Activated naive CD4-positive, alpha-beta T cell treated with anti-CD3 and anti-CD28 coated beads, Interleukin-2, amount 50 U/mL, for 72 hours (primary cell): ENCODE measurements at regions not wholly inside any gene's neighbourhood (a gene's known extent, or its start where the extent isn't known, plus 50 kb on each side); places are given as distances from the start of the nearest gene placed in this dataset.

Experiments used
- ATAC-seq, 2 donors: fragments of 150-1000 bp; cut with Tn5 transposase; 2 replicates each; pipeline ENCODE4 v1.10.0; 2021; ENCODE audit warnings: mild to moderate bottlenecking in 2 of 2, moderate library complexity in 2 of 2
- DNase-seq, 2 donors: peaks; one replicate each; pipeline ENCODE4 v3.0.0; 2021 to 2022; ENCODE audit warnings: low spot score in 2 of 2
- H3K27ac Mint-ChIP-seq, 2 donors: one replicate each; pipeline ENCODE4 v1.8.0; 2022; ENCODE audit warnings: mild to moderate bottlenecking in 2 of 2, mixed read lengths in 2 of 2
- H3K36me3 Mint-ChIP-seq, 2 donors: one replicate each; pipeline ENCODE4 v1.8.0; 2022; ENCODE audit warnings: mixed read lengths in 2 of 2
- H3K9me3 Mint-ChIP-seq, 2 donors: one replicate each; pipeline ENCODE4 v1.8.0; 2022; ENCODE audit warnings: mixed read lengths in 2 of 2

- no peaks in the 10 kb centered on the region for H3K36me3 Mint-ChIP-seq
- H3K9me3 Mint-ChIP-seq = no peaks in the 10 kb centered on the region
- DNase-seq (no peak), ATAC-seq (no peak)
- no peak overlapping the region for H3K27ac Mint-ChIP-seq
Measured at GRCh38 chr2:104408266-104408665, 445.6 kb upstream of the POU3F3 start.

DNA sequence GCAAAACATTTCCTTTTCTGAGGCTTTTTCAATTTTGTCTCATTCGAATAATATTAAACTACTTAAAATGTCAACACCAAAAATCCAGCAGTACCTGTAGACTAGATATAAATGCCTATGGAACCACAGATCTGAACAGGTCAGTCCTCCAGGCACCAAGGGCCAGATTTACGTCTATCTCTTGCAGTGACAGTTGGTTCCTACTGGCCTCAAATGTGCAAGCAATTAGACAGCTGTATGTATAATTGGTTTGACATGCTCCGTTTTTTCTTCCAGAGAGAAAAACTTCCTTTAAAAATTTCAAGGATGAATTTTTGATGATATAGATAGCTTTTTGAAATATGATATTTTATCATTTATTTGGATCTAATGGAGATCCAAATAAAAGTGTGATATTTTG is 443.8 kb upstream of the POU3F3 start:
- H3K36me3 Mint-ChIP-seq = no peaks in the 10 kb centered on the region
- DNase-seq (no peak), ATAC-seq (no peak)
- H3K27ac Mint-ChIP-seq = no peak overlapping the region
- H3K9me3 Mint-ChIP-seq = no peaks in the 10 kb centered on the region

- Mint-ChIP-seq H3K36me3 (no peaks in the 10 kb centered on the region), H3K27ac (no peak overlapping the region), H3K9me3 (no peaks in the 10 kb centered on the region)
- no peak for ATAC-seq
- DNase-seq = peak in 1 of 2 donors; percentile 48
Measured at GRCh38 chr2:104412384-104412783, 441.5 kb upstream of the POU3F3 start.

GRCh38 chr2:104413890-104414289 is 440.0 kb upstream of the POU3F3 start:
- Mint-ChIP-seq H3K9me3 (no peaks in the 10 kb centered on the region), H3K36me3 (no peaks in the 10 kb centered on the region), H3K27ac (no peak overlapping the region)
- DNase-seq = no peak
- no peak for ATAC-seq

DNA sequence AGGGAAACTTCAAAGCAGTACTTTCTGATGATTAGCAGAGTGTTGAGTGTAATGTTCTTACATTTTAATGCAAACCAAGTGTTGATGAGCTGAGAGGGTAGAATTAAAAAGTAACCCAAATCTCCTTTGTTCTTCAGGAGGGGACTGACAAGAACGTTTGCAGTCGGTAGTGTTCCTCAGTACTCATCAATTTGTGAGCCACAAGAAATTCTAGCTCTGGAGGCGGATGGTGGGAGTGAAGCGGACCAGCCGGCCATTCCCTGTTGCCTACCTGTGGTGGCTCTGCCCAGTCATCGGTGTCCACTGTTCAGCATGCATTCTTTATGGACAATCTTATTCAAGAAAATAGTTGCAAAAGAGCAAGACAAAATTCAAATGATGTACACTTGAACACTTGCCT is 438.6 kb upstream of the POU3F3 start:
- ATAC-seq = no peak
- Mint-ChIP-seq H3K9me3 (no peaks in the 10 kb centered on the region), H3K36me3 (no peaks in the 10 kb centered on the region), H3K27ac (no peak overlapping the region)
- no peak for DNase-seq

GRCh38 chr2:104416339-104417000 is 437.4 kb upstream of the POU3F3 start:
- Mint-ChIP-seq H3K9me3 (no peaks in the 10 kb centered on the region), H3K36me3 (no peaks in the 10 kb centered on the region), H3K27ac (no peak overlapping the region)
- DNase-seq (no peak), ATAC-seq (no peak)

DNA sequence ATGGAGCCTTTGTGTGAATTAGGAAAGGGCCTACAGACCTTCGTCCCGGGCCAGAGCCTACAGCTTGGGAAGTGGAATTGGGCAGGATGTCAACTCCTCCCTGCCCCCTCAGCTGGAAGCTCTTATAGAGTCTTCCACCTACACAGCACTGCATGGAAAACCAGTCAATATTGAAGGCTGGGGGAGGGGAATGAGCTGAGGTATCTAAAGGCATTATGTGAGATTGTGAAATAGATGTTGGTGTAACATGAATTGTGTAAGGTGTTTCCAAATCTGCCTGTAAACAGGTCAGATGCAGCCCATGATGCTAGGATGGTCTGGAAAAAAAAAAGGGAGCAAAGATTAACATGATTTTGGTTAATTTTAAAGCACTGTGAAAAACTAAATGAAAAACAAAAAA is 433.5 kb upstream of the POU3F3 start:
- Mint-ChIP-seq H3K27ac (no peak overlapping the region), H3K36me3 (no peaks in the 10 kb centered on the region), H3K9me3 (no peaks in the 10 kb centered on the region)
- DNase-seq (no peak), ATAC-seq (no peak)

DNA sequence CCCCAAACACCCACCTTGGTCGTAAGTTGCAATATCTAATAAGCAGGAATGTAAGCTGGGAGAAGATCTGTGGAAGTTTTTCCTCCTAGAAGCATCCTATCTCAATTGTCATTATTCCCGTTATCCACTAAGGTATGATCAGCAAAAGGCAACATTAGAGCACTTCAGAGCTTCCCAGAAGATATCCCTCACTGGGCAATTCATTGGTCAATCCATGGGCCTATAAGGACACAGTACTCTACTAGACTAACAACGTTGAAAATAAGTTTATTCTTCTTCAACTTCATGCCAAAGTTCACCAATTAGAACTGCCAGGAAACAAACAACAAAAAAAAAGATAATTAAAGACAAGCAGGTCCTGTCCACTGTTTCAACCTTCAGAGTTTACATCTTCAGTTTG is 433.0 kb upstream of the POU3F3 start:
- Mint-ChIP-seq H3K27ac (no peak overlapping the region), H3K36me3 (no peaks in the 10 kb centered on the region), H3K9me3 (no peaks in the 10 kb centered on the region)
- ATAC-seq (no peak), DNase-seq (no peak)

- Mint-ChIP-seq H3K27ac (no peak overlapping the region), H3K9me3 (no peaks in the 10 kb centered on the region), H3K36me3 (no peaks in the 10 kb centered on the region)
Measured at GRCh38 chr2:104425850-104426595, 427.9 kb upstream of the POU3F3 start.

GRCh38 chr2:104428155-104428554 is 425.8 kb upstream of the POU3F3 start:
- DNase-seq = no peak
- H3K9me3 Mint-ChIP-seq = no peaks in the 10 kb centered on the region

More at GRCh38 chr2:104425850-104426595, 427.9 kb upstream of the POU3F3 start:
- no peak for ATAC-seq
- no peak for DNase-seq

GRCh38 chr2:104429639-104430358 is 424.1 kb upstream of the POU3F3 start:
- ATAC-seq (no peak), DNase-seq (no peak)
- no peak overlapping the region for H3K27ac Mint-ChIP-seq

More at GRCh38 chr2:104428155-104428554, 425.8 kb upstream of the POU3F3 start:
- Mint-ChIP-seq H3K27ac (no peak overlapping the region), H3K36me3 (no peaks in the 10 kb centered on the region)
- ATAC-seq = no peak

GRCh38 chr2:104430359-104430740 is 423.6 kb upstream of the POU3F3 start:
- Mint-ChIP-seq H3K27ac (no peak overlapping the region), H3K9me3 (no peaks in the 10 kb centered on the region), H3K36me3 (peaks cover 0 to 5% of the 10 kb centered on the region in 2 donors)
- ATAC-seq (no peak), DNase-seq (no peak)

More at GRCh38 chr2:104429639-104430358, 424.1 kb upstream of the POU3F3 start:
- Mint-ChIP-seq H3K36me3 (peaks cover 0 to 4% of the 10 kb centered on the region in 2 donors), H3K9me3 (no peaks in the 10 kb centered on the region)

DNA sequence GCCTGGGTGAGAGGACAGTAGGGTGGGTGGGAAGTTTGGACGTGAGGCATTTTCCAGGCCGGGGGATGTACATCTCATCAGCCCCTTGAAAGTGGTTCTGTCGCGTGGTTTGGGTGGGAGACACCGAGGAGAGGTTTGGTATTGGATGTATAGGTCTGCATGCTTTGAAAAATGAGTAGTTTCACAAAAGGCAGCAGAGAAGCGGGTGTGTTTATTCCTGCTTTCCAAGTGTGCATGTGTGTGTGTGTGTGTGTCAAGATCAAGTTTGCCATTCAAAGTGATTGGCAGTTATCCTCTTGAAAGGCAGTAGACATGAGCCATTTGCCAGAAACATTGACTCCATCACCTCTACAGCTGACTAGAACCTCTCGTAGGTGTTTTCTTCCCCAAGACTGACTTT is 423.1 kb upstream of the POU3F3 start:
- Mint-ChIP-seq H3K9me3 (no peaks in the 10 kb centered on the region), H3K36me3 (peaks cover 0 to 5% of the 10 kb centered on the region in 2 donors), H3K27ac (no peak overlapping the region)
- no peak for ATAC-seq
- no peak for DNase-seq

DNA sequence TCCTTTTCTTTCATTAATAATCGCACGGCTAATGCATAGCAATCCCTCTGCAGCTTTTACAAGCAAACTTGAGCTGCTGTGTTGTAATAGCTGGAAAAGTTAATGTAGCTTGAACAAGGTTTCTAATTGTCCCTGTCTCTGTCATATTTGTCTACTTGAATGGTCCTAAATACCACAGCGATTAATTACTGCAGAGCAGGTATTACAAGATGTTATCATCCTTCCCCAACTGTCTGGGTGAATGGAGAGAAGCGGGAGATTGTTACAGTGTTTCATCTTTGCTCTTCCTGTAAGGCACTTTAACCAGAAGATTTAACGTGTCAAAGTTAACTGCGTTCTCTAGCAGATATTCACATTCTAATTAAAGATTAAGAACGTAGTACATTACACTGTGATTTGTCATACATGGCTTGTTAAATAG is 422.2 kb upstream of the POU3F3 start:
- Mint-ChIP-seq H3K36me3 (peaks cover 0 to 5% of the 10 kb centered on the region in 2 donors), H3K9me3 (no peaks in the 10 kb centered on the region), H3K27ac (no peak overlapping the region)
- no peak for DNase-seq
- ATAC-seq = no peak

GRCh38 chr2:104432401-104432800 is 421.5 kb upstream of the POU3F3 start:
- Mint-ChIP-seq H3K27ac (no peak overlapping the region), H3K9me3 (no peaks in the 10 kb centered on the region), H3K36me3 (peaks cover 0 to 5% of the 10 kb centered on the region in 2 donors)
- ATAC-seq (no peak), DNase-seq (no peak)

GRCh38 chr2:104432991-104433390 is 420.9 kb upstream of the POU3F3 start:
- no peaks in the 10 kb centered on the region for H3K9me3 Mint-ChIP-seq
- DNase-seq (no peak), ATAC-seq (no peak)
- H3K36me3 Mint-ChIP-seq = peaks cover 0 to 5% of the 10 kb centered on the region in 2 donors
- no peak overlapping the region for H3K27ac Mint-ChIP-seq

DNA sequence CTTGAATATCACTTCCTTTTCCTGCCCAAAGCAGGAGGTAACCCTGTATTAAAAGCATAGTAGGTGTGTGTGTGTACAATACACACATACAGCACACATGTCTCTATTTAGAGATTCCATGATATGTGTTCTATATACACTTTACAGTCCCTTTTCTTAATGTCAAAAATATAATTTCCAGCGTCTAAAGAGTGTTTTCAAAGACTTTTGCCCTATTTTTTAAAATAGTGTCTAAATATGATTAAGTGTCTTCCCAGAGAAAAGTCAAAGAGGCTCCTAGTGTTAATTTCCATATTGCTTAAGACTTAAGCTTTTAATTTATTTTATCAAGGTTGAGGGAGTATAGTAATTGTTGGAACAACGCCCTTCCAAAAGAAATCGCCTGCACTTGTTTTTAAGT is 420.3 kb upstream of the POU3F3 start:
- no peaks in the 10 kb centered on the region for H3K9me3 Mint-ChIP-seq
- ATAC-seq = no peak
- H3K36me3 Mint-ChIP-seq = peaks cover 0 to 5% of the 10 kb centered on the region in 2 donors
- no peak for DNase-seq
- H3K27ac Mint-ChIP-seq = no peak overlapping the region
